ENCODE measurements at regions not wholly inside any gene's neighbourhood (a gene's known extent, or its start where the extent isn't known, plus 50 kb on each side); places are given as distances from the start of the nearest gene placed in this dataset.

DNA sequence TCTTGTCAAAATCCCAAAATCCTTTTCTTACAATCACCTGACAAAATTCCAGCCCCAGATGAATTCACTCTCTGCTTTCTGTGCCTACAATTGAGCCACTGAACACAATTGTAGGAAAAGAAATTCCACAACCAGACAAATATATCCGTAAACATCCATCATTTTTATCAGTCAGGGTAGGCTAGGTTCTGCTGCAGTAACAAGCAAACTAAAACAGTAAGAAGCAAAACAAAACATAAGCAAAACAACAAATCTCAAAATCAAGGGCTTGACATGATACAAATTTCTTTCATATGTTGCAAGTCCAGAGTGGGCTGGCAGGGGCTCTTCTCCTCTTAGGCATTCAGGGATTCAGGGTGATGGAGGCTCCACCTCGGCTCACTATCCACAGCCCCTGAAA, 114.2 kb upstream of the MAN2A1 start:
- Histone ChIP-seq H3K27me3 (replicated peaks; ENCODE audit: insufficient read depth, low read length) (no peaks in the 10 kb centered on the region), H3K4me1 (ENCODE audit: low read length) (no peaks in the 10 kb centered on the region), H3F3A (ENCODE audit: insufficient read depth, low read length) (no peaks in the 10 kb centered on the region), H3K36me3 (replicated peaks; ENCODE audit: insufficient read depth, low read length) (no peaks in the 10 kb centered on the region), H2AFZ (ENCODE audit: low read length) (no peak overlapping the region), H3K4me3 (ENCODE audit: low read length) (no peak overlapping the region), H4K20me1 (ENCODE audit: insufficient read depth, low read length) (no peaks in the 10 kb centered on the region), H3K4me2 (ENCODE audit: low read depth, low read length) (no peak overlapping the region), H3K79me2 (ENCODE audit: low read length) (no peaks in the 10 kb centered on the region), H3K27ac (ENCODE audit: low read length) (no peak overlapping the region), H3K9me2 (replicated peaks; ENCODE audit: insufficient read depth, low read length) (no peaks in the 10 kb centered on the region), H3K9me3 (replicated peaks; ENCODE audit: insufficient read depth, low read length) (no peaks in the 10 kb centered on the region), H3K9ac (ENCODE audit: low read length) (no peak overlapping the region)
- no peak for DNase-seq
- TF ChIP-seq, protein P1, sequence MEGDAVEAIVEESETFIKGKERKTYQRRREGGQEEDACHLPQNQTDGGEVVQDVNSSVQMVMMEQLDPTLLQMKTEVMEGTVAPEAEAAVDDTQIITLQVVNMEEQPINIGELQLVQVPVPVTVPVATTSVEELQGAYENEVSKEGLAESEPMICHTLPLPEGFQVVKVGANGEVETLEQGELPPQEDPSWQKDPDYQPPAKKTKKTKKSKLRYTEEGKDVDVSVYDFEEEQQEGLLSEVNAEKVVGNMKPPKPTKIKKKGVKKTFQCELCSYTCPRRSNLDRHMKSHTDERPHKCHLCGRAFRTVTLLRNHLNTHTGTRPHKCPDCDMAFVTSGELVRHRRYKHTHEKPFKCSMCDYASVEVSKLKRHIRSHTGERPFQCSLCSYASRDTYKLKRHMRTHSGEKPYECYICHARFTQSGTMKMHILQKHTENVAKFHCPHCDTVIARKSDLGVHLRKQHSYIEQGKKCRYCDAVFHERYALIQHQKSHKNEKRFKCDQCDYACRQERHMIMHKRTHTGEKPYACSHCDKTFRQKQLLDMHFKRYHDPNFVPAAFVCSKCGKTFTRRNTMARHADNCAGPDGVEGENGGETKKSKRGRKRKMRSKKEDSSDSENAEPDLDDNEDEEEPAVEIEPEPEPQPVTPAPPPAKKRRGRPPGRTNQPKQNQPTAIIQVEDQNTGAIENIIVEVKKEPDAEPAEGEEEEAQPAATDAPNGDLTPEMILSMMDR (IDR thresholded peaks at IDR 0.05; ENCODE audit: low read length): no peak
- TF ChIP-seq EZH2 (optimal IDR thresholded peaks at IDR 0.05; ENCODE audit: low read depth, low read length) (no peak), EZH2phosphoT487 (IDR thresholded peaks at IDR 0.05; ENCODE audit: low read length) (no peak)

DNA sequence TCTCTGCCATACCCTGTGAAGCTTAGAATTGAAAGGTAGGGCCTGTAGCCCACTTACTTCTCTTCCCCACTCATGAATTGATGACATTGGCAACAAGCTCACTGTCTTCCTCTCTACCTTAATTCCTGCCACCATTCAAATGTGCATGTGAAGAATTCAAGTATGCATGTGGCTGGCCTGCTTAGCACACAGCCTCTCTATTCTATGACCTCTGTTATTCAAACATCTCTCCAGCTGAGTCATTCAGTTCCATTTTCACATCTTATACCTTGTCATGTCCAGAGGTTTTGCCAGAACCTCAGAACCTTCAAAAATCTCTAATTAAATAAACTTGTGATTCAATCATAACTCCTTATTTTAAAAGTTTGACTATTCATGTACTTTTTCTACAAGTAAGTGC, 114.7 kb upstream of the MAN2A1 start:
- Histone ChIP-seq H3K79me2 (ENCODE audit: low read length) (no peaks in the 10 kb centered on the region), H3K4me2 (ENCODE audit: low read depth, low read length) (no peak overlapping the region), H2AFZ (ENCODE audit: low read length) (no peak overlapping the region), H3K9ac (ENCODE audit: low read length) (no peak overlapping the region), H3K27ac (ENCODE audit: low read length) (no peak overlapping the region), H3K27me3 (replicated peaks; ENCODE audit: insufficient read depth, low read length) (no peaks in the 10 kb centered on the region), H3K9me3 (replicated peaks; ENCODE audit: insufficient read depth, low read length) (no peaks in the 10 kb centered on the region), H3K4me3 (ENCODE audit: low read length) (no peak overlapping the region), H4K20me1 (ENCODE audit: insufficient read depth, low read length) (no peaks in the 10 kb centered on the region), H3K36me3 (replicated peaks; ENCODE audit: insufficient read depth, low read length) (no peaks in the 10 kb centered on the region), H3F3A (ENCODE audit: insufficient read depth, low read length) (no peaks in the 10 kb centered on the region), H3K4me1 (ENCODE audit: low read length) (no peaks in the 10 kb centered on the region), H3K9me2 (replicated peaks; ENCODE audit: insufficient read depth, low read length) (no peaks in the 10 kb centered on the region)
- DNase-seq: no peak
- TF ChIP-seq EZH2 (optimal IDR thresholded peaks at IDR 0.05; ENCODE audit: low read depth, low read length): no peak
- TF ChIP-seq, protein P1 (IDR thresholded peaks at IDR 0.05; ENCODE audit: low read length): no peak

DNA sequence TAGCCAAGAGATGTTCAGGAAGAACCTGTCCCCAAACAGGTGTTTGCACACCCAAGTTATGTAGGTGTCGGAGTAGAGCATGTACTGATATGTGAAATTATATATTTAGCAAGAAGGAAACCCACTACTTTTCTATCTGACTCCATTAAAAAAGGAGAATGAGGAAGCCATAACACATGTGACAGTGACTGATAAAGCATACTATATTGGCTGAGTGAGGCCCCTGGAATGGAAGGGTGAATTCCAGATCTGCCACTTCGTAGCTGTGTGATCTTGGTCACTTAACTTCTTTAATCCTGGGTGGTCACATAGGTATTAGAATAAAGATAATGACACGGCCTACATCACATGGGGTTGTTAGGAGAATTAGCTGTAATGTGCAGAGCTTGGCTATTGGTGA, 116.0 kb upstream of the MAN2A1 start:
- H3K4me1 ChIP-seq (ENCODE audit: low read length): no peaks in the 10 kb centered on the region
- no peak overlapping the region for H3K9ac ChIP-seq (ENCODE audit: low read length)
- no peaks in the 10 kb centered on the region for H4K20me1 ChIP-seq (ENCODE audit: insufficient read depth, low read length)
- TF ChIP-seq EZH2 (optimal IDR thresholded peaks at IDR 0.05; ENCODE audit: low read depth, low read length): no peak
- TF ChIP-seq, protein P1 (IDR thresholded peaks at IDR 0.05; ENCODE audit: low read length): no peak
- no peak for TF ChIP-seq EZH2phosphoT487 (IDR thresholded peaks at IDR 0.05; ENCODE audit: low read length)
- no peaks in the 10 kb centered on the region for H3K36me3 ChIP-seq (replicated peaks; ENCODE audit: insufficient read depth, low read length)
- H3K27me3 ChIP-seq (replicated peaks; ENCODE audit: insufficient read depth, low read length): no peaks in the 10 kb centered on the region
- H3K4me3 ChIP-seq (ENCODE audit: low read length): no peak overlapping the region
- no peaks in the 10 kb centered on the region for H3F3A ChIP-seq (ENCODE audit: insufficient read depth, low read length)
- H3K9me2 ChIP-seq (replicated peaks; ENCODE audit: insufficient read depth, low read length): no peaks in the 10 kb centered on the region
- no peaks in the 10 kb centered on the region for H3K79me2 ChIP-seq (ENCODE audit: low read length)
- no peak overlapping the region for H3K4me2 ChIP-seq (ENCODE audit: low read depth, low read length)
- no peak for DNase-seq
- no peaks in the 10 kb centered on the region for H3K9me3 ChIP-seq (replicated peaks; ENCODE audit: insufficient read depth, low read length)
- no peak overlapping the region for H3K27ac ChIP-seq (ENCODE audit: low read length)
- no peak overlapping the region for H2AFZ ChIP-seq (ENCODE audit: low read length)
